Aorta (tissue), 5 donors: ENCODE measurements at regions not wholly inside any gene's neighbourhood (a gene's known extent, or its start where the extent isn't known, plus 50 kb on each side); places are given as distances from the start of the nearest gene placed in this dataset.
"Not testable (repeated sequence)": the region's sequence is repeated elsewhere in the genome, so short reads cannot be mapped to it uniquely, and the experiment has no call there.

Source experiments
- ATAC-seq: fragments of 200-7000 bp; cut with Tn5 transposase; one replicate; pipeline ENCODE4 v1.9.1; 2022; ENCODE audit warnings: moderate library complexity; ENCODE audit not compliant: low FRiP score
- DNase-seq, 2 donors: peaks; one replicate each; pipeline ENCODE4 v3.0.0-alpha.2; 2020
- H3K27ac ChIP-seq, 2 donors: one replicate each; pipeline ENCODE4 v1.5.1; 2013; ENCODE audit warnings: low read length in 2 of 2, mild to moderate bottlenecking in 2 of 2, moderate library complexity in 2 of 2, control low read depth in 1 of 2, inconsistent platforms in 1 of 2, low read depth in 1 of 2
- H3K27me3 ChIP-seq, 2 donors: one replicate each; pipeline ENCODE4 v1.6.1; 2013; ENCODE audit warnings: control low read depth in 1 of 2, low read length in 1 of 2, mild to moderate bottlenecking in 1 of 2, moderate library complexity in 1 of 2; ENCODE audit not compliant: insufficient read depth in 2 of 2, control insufficient read depth in 1 of 2
- H3K36me3 ChIP-seq, 2 donors: one replicate each; pipeline ENCODE4 v1.6.1; 2013; ENCODE audit warnings: control low read depth in 1 of 2, low read length in 1 of 2, mild to moderate bottlenecking in 1 of 2; ENCODE audit not compliant: insufficient read depth in 2 of 2, control insufficient read depth in 1 of 2
- H3K4me1 ChIP-seq, 2 donors: one replicate each; pipeline ENCODE4 v1.6.1; 2013; ENCODE audit warnings: low read length in 2 of 2, control low read depth in 1 of 2, mild to moderate bottlenecking in 1 of 2, moderate library complexity in 1 of 2; ENCODE audit not compliant: insufficient read depth in 2 of 2, control insufficient read depth in 1 of 2
- H3K4me3 ChIP-seq, 2 donors: one replicate each; pipeline ENCODE4 v1.5.1; 2013; ENCODE audit warnings: low read length in 2 of 2, control low read depth in 1 of 2, mild to moderate bottlenecking in 1 of 2
- H3K9me3 ChIP-seq: one replicate; pipeline ENCODE4 v1.6.1; 2013; ENCODE audit warnings: mild to moderate bottlenecking, low read length; ENCODE audit not compliant: control insufficient read depth
- WGBS, 2 donors: extraction: QIAGEN DNeasy Blood & Tissue Kit; methylation state at CpG; one replicate each; pipeline ENCODE4 v1.1.7; 2013; 5-methylcytosine and 5-hydroxymethylcytosine counted together
- intact Hi-C, 2 donors: fragments of 100-400 bp; cut with DNase I; formaldehyde crosslinking; loops; one replicate each; pipeline versions ENCODE4 v1.14.2 to v1.15.0; 2022
- donor health status: healthy with polysubstance abuse.
- donor health status: Bipolar disorder and iron deficiency.
- donor health status: DM: no; HTN: no; CAD: no.
- donor health status: DM: no; HTN: no; CAD: no.
- donor health status: DM: yes; HTN: yes; CAD: no.

GRCh38 chr4:158958489-158959270 is 144.2 kb upstream of the RAPGEF2 start:
- no peak overlapping the region for H3K4me3 ChIP-seq
- no peak for DNase-seq

GRCh38 chr4:158962393-158962792 is 140.5 kb upstream of the RAPGEF2 start:
- WGBS, 2 donors, result 72 to 79% methylated on average over 2 of the region's 2 CpGs
- no peak overlapping the region for H3K27ac ChIP-seq
- H3K27me3 ChIP-seq, result no peaks in the 10 kb centered on the region

More at GRCh38 chr4:158958489-158959270, 144.2 kb upstream of the RAPGEF2 start:
- Histone ChIP-seq H3K27ac (no peak overlapping the region), H3K36me3 (no peaks in the 10 kb centered on the region), H3K9me3 (no peaks in the 10 kb centered on the region), H3K27me3 (no peaks in the 10 kb centered on the region), H3K4me1 (no peaks in the 10 kb centered on the region)
- intact Hi-C loops, result no loop called here
- ATAC-seq, result no peak

GRCh38 chr4:158963282-158963681 is 139.6 kb upstream of the RAPGEF2 start:
- 93 to 96% methylated on average over 2 of the region's 2 CpGs for WGBS, 2 donors
- intact Hi-C loops, H3K4me1 ChIP-seq, H3K36me3 ChIP-seq, H3K9me3 ChIP-seq, ATAC-seq, DNase-seq, H3K27me3 ChIP-seq, H3K4me3 ChIP-seq, H3K27ac ChIP-seq: not testable (repeated sequence)

More at GRCh38 chr4:158962393-158962792, 140.5 kb upstream of the RAPGEF2 start:
- Histone ChIP-seq H3K4me1 (no peaks in the 10 kb centered on the region), H3K36me3 (no peaks in the 10 kb centered on the region), H3K9me3 (no peaks in the 10 kb centered on the region), H3K4me3 (no peak overlapping the region)
- intact Hi-C loops, result no loop called here
- no peak for DNase-seq
- no peak for ATAC-seq

GRCh38 chr4:158964114-158964727 is 138.7 kb upstream of the RAPGEF2 start:
- 94 to 96% methylated on average over 5 of the region's 5 CpGs for WGBS, 2 donors
- no peaks in the 10 kb centered on the region for H3K9me3 ChIP-seq
- no peak overlapping the region for H3K4me3 ChIP-seq
- DNase-seq (no peak), ATAC-seq (no peak)
- no peaks in the 10 kb centered on the region for H3K27me3 ChIP-seq
- intact Hi-C loops, result no loop called here
- no peaks in the 10 kb centered on the region for H3K4me1 ChIP-seq
- no peak overlapping the region for H3K27ac ChIP-seq
- no peaks in the 10 kb centered on the region for H3K36me3 ChIP-seq

- Histone ChIP-seq H3K27me3 (no peaks in the 10 kb centered on the region), H3K4me1 (no peaks in the 10 kb centered on the region), H3K4me3 (no peak overlapping the region), H3K36me3 (no peaks in the 10 kb centered on the region), H3K27ac (no peak overlapping the region), H3K9me3 (no peaks in the 10 kb centered on the region)
- ATAC-seq, result no peak
- WGBS, 2 donors, result 94 to 100% methylated on average over 1 of the region's 1 CpG
- no peak for DNase-seq
- intact Hi-C loops, result no loop called here
Measured at GRCh38 chr4:158964728-158965124, 138.2 kb upstream of the RAPGEF2 start.

GRCh38 chr4:158965226-158965625 is 137.7 kb upstream of the RAPGEF2 start:
- no peak for DNase-seq
- no peak overlapping the region for H3K4me3 ChIP-seq
- intact Hi-C loops, result no loop called here
- no peaks in the 10 kb centered on the region for H3K27me3 ChIP-seq
- no peak overlapping the region for H3K27ac ChIP-seq
- no peaks in the 10 kb centered on the region for H3K9me3 ChIP-seq
- no peaks in the 10 kb centered on the region for H3K4me1 ChIP-seq
- H3K36me3 ChIP-seq, result no peaks in the 10 kb centered on the region
- no peak for ATAC-seq

- intact Hi-C loops, result no loop called here
- H3K27ac ChIP-seq, result no peak overlapping the region
- no peaks in the 10 kb centered on the region for H3K9me3 ChIP-seq
- DNase-seq, result no peak
- ATAC-seq, result no peak
- 74 to 81% methylated on average over 1 of the region's 1 CpG for WGBS, 2 donors
- no peaks in the 10 kb centered on the region for H3K4me1 ChIP-seq
- H3K36me3 ChIP-seq, result no peaks in the 10 kb centered on the region
- H3K27me3 ChIP-seq, result no peaks in the 10 kb centered on the region
- no peak overlapping the region for H3K4me3 ChIP-seq
Measured at GRCh38 chr4:158966091-158966490, 136.8 kb upstream of the RAPGEF2 start.

GRCh38 chr4:158968961-158969360 is 133.9 kb upstream of the RAPGEF2 start:
- DNase-seq (no peak), ATAC-seq (no peak)
- Histone ChIP-seq H3K4me1 (no peaks in the 10 kb centered on the region), H3K27ac (no peak overlapping the region), H3K4me3 (no peak overlapping the region), H3K36me3 (no peaks in the 10 kb centered on the region), H3K27me3 (no peaks in the 10 kb centered on the region), H3K9me3 (no peaks in the 10 kb centered on the region)
- intact Hi-C loops, result no loop called here
- WGBS, 2 donors, result 85 to 89% methylated on average over 3 of the region's 3 CpGs

GRCh38 chr4:158970812-158971211 is 132.1 kb upstream of the RAPGEF2 start:
- WGBS, 2 donors, result 75 to 88% methylated on average over 3 of the region's 3 CpGs
- ATAC-seq (no peak), DNase-seq (no peak)
- no peaks in the 10 kb centered on the region for H3K36me3 ChIP-seq
- H3K4me3 ChIP-seq, result no peak overlapping the region
- no peak overlapping the region for H3K27ac ChIP-seq
- no peaks in the 10 kb centered on the region for H3K9me3 ChIP-seq
- H3K4me1 ChIP-seq, result no peaks in the 10 kb centered on the region
- intact Hi-C loops, result no loop called here
- H3K27me3 ChIP-seq, result no peaks in the 10 kb centered on the region
